Panc1 (cell line): ENCODE measurements at regions not wholly inside any gene's neighbourhood (a gene's known extent, or its start where the extent isn't known, plus 50 kb on each side); places are given as distances from the start of the nearest gene placed in this dataset.

Experiments used
- ATAC-seq: fragments of 200-7000 bp; cut with Tn5 transposase; 2 replicates; pipeline ENCODE4 v1.9.1; 2020; ENCODE audit warnings: mild to moderate bottlenecking, moderate library complexity
- BruUV-seq: library from RNA; stranded (reverse); fragments of 400-500 nt; replicated peaks from 2 replicates; lab custom pipeline; 2021; lab: Mats Ljungman, UMichigan
- CTCF ChIA-PET: fragments of 300-600 bp; sonication (Branson Sonifier 250); formaldehyde crosslinking; loops from one replicate; lab custom pipeline; 2022; ENCODE audit warnings: antibody characterized with exemption; lab: Charles Lee
- POLR2A ChIA-PET: fragments of 300-600 bp; sonication (Branson Sonifier 250); formaldehyde crosslinking; loops from one replicate; lab custom pipeline; 2022; ENCODE audit warnings: antibody characterized with exemption; lab: Charles Lee
- DNase-seq: peaks from one replicate; pipeline ENCODE4 v3.0.0-alpha.2; 2010; ENCODE audit warnings: low read depth, low spot score
- H3K27ac ChIP-seq: 2 replicates; pipeline ENCODE4 v1.5.1; 2011; ENCODE audit warnings: mild to moderate bottlenecking, low read length, inconsistent platforms
- H3K27me3 ChIP-seq: fragments of 200-500 bp; sonication (Bioruptor generic); 2 replicates; pipeline ENCODE4 v1.6.0; 2014; ENCODE audit warnings: low read length, inconsistent platforms; ENCODE audit not compliant: control insufficient read depth, insufficient read depth
- H3K36me3 ChIP-seq: fragments of 200-500 bp; sonication (Bioruptor generic); 2 replicates; pipeline ENCODE4 v1.5.1; 2014; ENCODE audit warnings: inconsistent platforms, mild to moderate bottlenecking, low read length, moderate library complexity; ENCODE audit not compliant: control insufficient read depth, insufficient read depth
- H3K4me1 ChIP-seq: 2 replicates; pipeline ENCODE4 v1.5.1; 2011; ENCODE audit warnings: inconsistent platforms, mild to moderate bottlenecking, low read length, moderate library complexity; ENCODE audit not compliant: control insufficient read depth, insufficient read depth
- H3K4me3 ChIP-seq, 2 experiments: 2 replicates each; pipeline ENCODE4 v1.5.1; 2011 to 2012; ENCODE audit warnings: low read depth in 2 of 2, low read length in 2 of 2, mild to moderate bottlenecking in 2 of 2, inconsistent platforms in 1 of 2, moderate library complexity in 1 of 2
- H3K9me3 ChIP-seq: fragments of 200-500 bp; sonication (Bioruptor generic); 2 replicates; pipeline ENCODE4 v1.5.1; 2014; ENCODE audit warnings: low read depth, mild to moderate bottlenecking, inconsistent platforms, low read length, moderate library complexity; ENCODE audit not compliant: control insufficient read depth, insufficient read depth
- POLR2AphosphoS5 ChIP-seq: IDR thresholded peaks from 2 replicates; pipeline ENCODE4 v1.6.1; 2012; ENCODE audit warnings: mild to moderate bottlenecking, low read depth, low read length, moderate library complexity
- SIN3A ChIP-seq: IDR thresholded peaks from 2 replicates; pipeline ENCODE4 v1.6.1; 2012; ENCODE audit warnings: low read depth, mild to moderate bottlenecking, low read length, moderate library complexity, borderline replicate concordance; ENCODE audit not compliant: insufficient read depth
- TCF7L2 ChIP-seq: IDR thresholded peaks from 2 replicates; pipeline ENCODE4 v1.6.1; 2011; ENCODE audit warnings: mild to moderate bottlenecking, low read depth, low read length, inconsistent platforms
- in situ Hi-C: cut with HindIII; loops from 2 replicates; pipeline ENCODE4 v1.10.0; 2016; ENCODE audit warnings: low sequenced_read_pairs, low pct_unique_long_range_greater_than_20kb
- intact Hi-C: fragments of 100-400 bp; cut with micrococcal nuclease; formaldehyde crosslinking; loops from one replicate; pipeline ENCODE4 v1.10.0; 2022; ENCODE audit not compliant: unreplicated experiment
- TF ChIP-seq, protein P1 (sequence below): fragments of 450-650 bp; IDR thresholded peaks from 2 replicates; pipeline ENCODE4 v1.5.1; 2017; ENCODE audit warnings: mild to moderate bottlenecking
- TF ChIP-seq, protein P2 (sequence below), 2 experiments: IDR thresholded peaks; 2 replicates each; pipeline ENCODE4 v1.6.1; 2011 to 2012; ENCODE audit warnings: low read depth in 2 of 2, control low read depth in 1 of 2, low read length in 1 of 2, mild to moderate bottlenecking in 1 of 2, moderate library complexity in 1 of 2; ENCODE audit not compliant: insufficient read depth in 1 of 2

DNA sequence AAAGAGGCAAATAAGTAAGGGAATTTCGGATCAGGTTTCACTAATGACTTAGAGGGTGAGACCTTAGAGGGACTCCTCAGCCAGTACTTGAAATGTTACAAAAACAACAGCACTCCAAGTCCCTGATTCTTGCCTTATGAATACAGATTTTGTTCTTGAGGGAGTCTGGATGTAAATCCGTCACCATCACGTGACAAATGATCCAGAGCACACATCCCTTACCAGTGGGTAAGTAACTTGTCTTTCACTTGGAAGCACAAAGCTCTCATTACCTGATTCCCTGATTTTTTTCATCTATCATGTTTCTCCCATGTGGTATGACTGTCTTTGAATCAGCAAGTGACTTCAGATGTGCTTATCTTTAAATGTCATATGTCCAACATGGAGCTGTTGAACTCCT is 595.3 kb upstream of the POU3F2 start:
- no peaks in the 10 kb centered on the region for H3K27me3 ChIP-seq
- no peak for TF ChIP-seq SIN3A
- no peak for TF ChIP-seq TCF7L2
- TF ChIP-seq, protein P1, sequence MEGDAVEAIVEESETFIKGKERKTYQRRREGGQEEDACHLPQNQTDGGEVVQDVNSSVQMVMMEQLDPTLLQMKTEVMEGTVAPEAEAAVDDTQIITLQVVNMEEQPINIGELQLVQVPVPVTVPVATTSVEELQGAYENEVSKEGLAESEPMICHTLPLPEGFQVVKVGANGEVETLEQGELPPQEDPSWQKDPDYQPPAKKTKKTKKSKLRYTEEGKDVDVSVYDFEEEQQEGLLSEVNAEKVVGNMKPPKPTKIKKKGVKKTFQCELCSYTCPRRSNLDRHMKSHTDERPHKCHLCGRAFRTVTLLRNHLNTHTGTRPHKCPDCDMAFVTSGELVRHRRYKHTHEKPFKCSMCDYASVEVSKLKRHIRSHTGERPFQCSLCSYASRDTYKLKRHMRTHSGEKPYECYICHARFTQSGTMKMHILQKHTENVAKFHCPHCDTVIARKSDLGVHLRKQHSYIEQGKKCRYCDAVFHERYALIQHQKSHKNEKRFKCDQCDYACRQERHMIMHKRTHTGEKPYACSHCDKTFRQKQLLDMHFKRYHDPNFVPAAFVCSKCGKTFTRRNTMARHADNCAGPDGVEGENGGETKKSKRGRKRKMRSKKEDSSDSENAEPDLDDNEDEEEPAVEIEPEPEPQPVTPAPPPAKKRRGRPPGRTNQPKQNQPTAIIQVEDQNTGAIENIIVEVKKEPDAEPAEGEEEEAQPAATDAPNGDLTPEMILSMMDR = no peak
- no peak for TF ChIP-seq POLR2AphosphoS5
- TF ChIP-seq, protein P2, sequence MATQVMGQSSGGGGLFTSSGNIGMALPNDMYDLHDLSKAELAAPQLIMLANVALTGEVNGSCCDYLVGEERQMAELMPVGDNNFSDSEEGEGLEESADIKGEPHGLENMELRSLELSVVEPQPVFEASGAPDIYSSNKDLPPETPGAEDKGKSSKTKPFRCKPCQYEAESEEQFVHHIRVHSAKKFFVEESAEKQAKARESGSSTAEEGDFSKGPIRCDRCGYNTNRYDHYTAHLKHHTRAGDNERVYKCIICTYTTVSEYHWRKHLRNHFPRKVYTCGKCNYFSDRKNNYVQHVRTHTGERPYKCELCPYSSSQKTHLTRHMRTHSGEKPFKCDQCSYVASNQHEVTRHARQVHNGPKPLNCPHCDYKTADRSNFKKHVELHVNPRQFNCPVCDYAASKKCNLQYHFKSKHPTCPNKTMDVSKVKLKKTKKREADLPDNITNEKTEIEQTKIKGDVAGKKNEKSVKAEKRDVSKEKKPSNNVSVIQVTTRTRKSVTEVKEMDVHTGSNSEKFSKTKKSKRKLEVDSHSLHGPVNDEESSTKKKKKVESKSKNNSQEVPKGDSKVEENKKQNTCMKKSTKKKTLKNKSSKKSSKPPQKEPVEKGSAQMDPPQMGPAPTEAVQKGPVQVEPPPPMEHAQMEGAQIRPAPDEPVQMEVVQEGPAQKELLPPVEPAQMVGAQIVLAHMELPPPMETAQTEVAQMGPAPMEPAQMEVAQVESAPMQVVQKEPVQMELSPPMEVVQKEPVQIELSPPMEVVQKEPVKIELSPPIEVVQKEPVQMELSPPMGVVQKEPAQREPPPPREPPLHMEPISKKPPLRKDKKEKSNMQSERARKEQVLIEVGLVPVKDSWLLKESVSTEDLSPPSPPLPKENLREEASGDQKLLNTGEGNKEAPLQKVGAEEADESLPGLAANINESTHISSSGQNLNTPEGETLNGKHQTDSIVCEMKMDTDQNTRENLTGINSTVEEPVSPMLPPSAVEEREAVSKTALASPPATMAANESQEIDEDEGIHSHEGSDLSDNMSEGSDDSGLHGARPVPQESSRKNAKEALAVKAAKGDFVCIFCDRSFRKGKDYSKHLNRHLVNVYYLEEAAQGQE (IDR thresholded peaks at IDR 0.05; ENCODE audit: insufficient read depth in 1 of 2, low read depth in 2 of 2, low read length in 1 of 2) = no peak
- H3K4me1 ChIP-seq = no peaks in the 10 kb centered on the region
- H3K9me3 ChIP-seq = no peaks in the 10 kb centered on the region
- POLR2A ChIA-PET = no interaction called here
- no peaks in the 10 kb centered on the region for H3K36me3 ChIP-seq
- CTCF ChIA-PET = no interaction called here
- intact Hi-C loops = no loop called here
- in situ Hi-C loops = no loop called here
- no peak for ATAC-seq
- no peak for DNase-seq
- H3K4me3 ChIP-seq = no peak overlapping the region
- no peak overlapping the region for H3K27ac ChIP-seq
- no TSS peak for BruUV-seq

DNA sequence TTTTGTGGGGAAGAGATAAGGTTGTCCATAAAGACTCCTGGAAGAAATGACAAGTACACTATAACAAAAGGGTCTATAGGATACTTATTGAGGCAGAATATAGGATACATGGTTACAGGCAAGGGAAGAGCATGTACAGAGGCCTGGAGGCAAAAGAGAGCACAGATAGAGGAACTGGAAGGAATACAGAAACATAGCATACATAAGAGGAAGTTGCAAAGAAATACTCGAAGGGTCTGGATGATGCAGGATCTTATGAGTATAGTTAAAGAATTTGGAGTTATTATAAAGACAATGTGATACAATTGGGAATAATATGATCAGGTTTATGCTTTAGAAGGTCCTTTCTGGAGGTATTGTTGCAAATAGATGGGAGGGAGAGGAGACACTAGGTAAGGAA is 592.7 kb upstream of the POU3F2 start:
- no peaks in the 10 kb centered on the region for H3K4me1 ChIP-seq
- no peaks in the 10 kb centered on the region for H3K27me3 ChIP-seq
- in situ Hi-C loops (no loop called here), intact Hi-C loops (no loop called here)
- H3K9me3 ChIP-seq = no peaks in the 10 kb centered on the region
- H3K36me3 ChIP-seq = no peaks in the 10 kb centered on the region
- no peak overlapping the region for H3K4me3 ChIP-seq
- DNase-seq = no peak
- no peak for ATAC-seq
- TF ChIP-seq POLR2AphosphoS5 (no peak), SIN3A (no peak), TCF7L2 (no peak)
- TF ChIP-seq, protein P2 (IDR thresholded peaks at IDR 0.05; ENCODE audit: insufficient read depth in 1 of 2, low read depth in 2 of 2, low read length in 1 of 2) = no peak
- TF ChIP-seq, protein P1 = no peak
- BruUV-seq = no TSS peak
- ChIA-PET POLR2A (no interaction called here), CTCF (no interaction called here)
- H3K27ac ChIP-seq = no peak overlapping the region
